Naive B cell (primary cell): ENCODE measurements at regions not wholly inside any gene's neighbourhood (a gene's known extent, or its start where the extent isn't known, plus 50 kb on each side); places are given as distances from the start of the nearest gene placed in this dataset.

Experiments
- ATAC-seq, 2 donors: fragments of 150-1000 bp; cut with Tn5 transposase; 2 replicates each; pipeline ENCODE4 v1.10.0; 2021; ENCODE audit warnings: low read depth in 2 of 2, mild to moderate bottlenecking in 2 of 2, moderate library complexity in 2 of 2
- DNase-seq: peaks from one replicate; pipeline ENCODE4 v3.0.0; 2022
- H3K27ac Mint-ChIP-seq, 6 donors: one replicate each; pipeline ENCODE4 v1.8.0; 2020 to 2022; ENCODE audit warnings: mild to moderate bottlenecking in 6 of 6, mixed read lengths in 6 of 6, moderate library complexity in 5 of 6, inconsistent platforms in 2 of 6
- H3K27me3 Mint-ChIP-seq, 3 donors: one replicate each; pipeline ENCODE4 v1.8.0; 2021 to 2022; ENCODE audit warnings: mixed read lengths in 3 of 3, mild to moderate bottlenecking in 1 of 3
- H3K36me3 Mint-ChIP-seq, 2 donors: one replicate each; pipeline ENCODE4 v1.8.0; 2020 to 2022; ENCODE audit warnings: mixed read lengths in 2 of 2, inconsistent platforms in 1 of 2, mild to moderate bottlenecking in 1 of 2
- H3K4me1 Mint-ChIP-seq, 3 donors: one replicate each; pipeline ENCODE4 v1.8.0; 2020 to 2022; ENCODE audit warnings: mixed read lengths in 3 of 3, inconsistent platforms in 1 of 3, mild to moderate bottlenecking in 1 of 3, moderate library complexity in 1 of 3
- H3K4me3 Mint-ChIP-seq, 8 donors: one replicate each; pipeline ENCODE4 v1.8.0; 2020 to 2022; ENCODE audit warnings: mild to moderate bottlenecking in 8 of 8, mixed read lengths in 8 of 8, moderate library complexity in 8 of 8, inconsistent platforms in 2 of 8
- H3K9me3 Mint-ChIP-seq, 7 donors: one replicate each; pipeline ENCODE4 v1.8.0; 2020 to 2022; ENCODE audit warnings: mixed read lengths in 7 of 7, mild to moderate bottlenecking in 5 of 7, inconsistent platforms in 2 of 7, moderate library complexity in 1 of 7

GRCh38 chr22:44580176-44581095, 82.4 kb upstream of the RTL6 start:
- Mint-ChIP-seq H3K27ac (peak overlapping the region in 1 of 6 donors; percentile 7), H3K4me3 (no peak overlapping the region), H3K4me1 (no peaks in the 10 kb centered on the region), H3K27me3 (peaks cover 14 to 63% (median 34%) of the 10 kb centered on the region in 3 donors), H3K36me3 (no peaks in the 10 kb centered on the region), H3K9me3 (no peaks in the 10 kb centered on the region)
- DNase-seq, result no peak
- ATAC-seq, result no peak

DNA sequence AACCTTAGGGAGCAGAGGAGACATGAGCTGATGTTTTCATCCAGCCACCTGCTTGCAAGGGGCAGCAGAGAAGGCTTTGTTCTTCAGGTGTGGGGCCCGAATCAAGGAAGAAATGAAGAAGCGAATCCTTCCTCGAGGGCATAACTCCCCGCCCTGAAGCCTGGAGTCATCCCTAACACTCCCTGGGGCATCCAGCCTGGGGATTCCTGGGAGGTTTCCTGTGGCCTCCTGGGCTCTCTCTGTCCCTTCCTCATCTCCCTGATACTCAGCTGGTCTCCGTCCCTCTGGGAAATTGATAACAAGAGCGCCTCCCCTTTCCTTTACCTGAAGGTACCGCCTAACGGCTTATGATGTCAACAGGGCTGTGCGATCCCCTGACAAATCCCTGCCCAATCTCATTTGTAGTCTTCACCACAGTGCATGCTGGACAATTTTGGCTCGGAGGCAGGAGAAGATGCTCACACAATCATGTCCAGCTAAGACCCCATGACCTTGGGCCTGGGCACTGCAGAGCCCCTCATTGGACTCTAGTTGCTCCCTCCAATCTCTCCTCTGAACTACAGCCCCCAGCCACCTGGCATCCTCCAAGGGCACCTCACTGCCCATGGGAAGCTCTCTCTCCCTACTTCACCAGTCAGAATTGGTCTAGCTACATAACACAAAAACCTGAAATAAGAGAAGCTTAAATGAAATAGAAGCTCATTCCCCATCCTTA, 80.6 kb upstream of the RTL6 start:
- peak overlapping the region in 1 of 6 donors; percentile 17 for H3K27ac Mint-ChIP-seq
- H3K4me3 Mint-ChIP-seq, result no peak overlapping the region
- no peaks in the 10 kb centered on the region for H3K36me3 Mint-ChIP-seq
- DNase-seq (no peak), ATAC-seq (no peak)
- no peaks in the 10 kb centered on the region for H3K4me1 Mint-ChIP-seq
- H3K9me3 Mint-ChIP-seq, result no peaks in the 10 kb centered on the region
- peaks cover 14 to 64% (median 34%) of the 10 kb centered on the region in 3 donors for H3K27me3 Mint-ChIP-seq

- Mint-ChIP-seq H3K27me3 (peaks cover 14 to 64% (median 37%) of the 10 kb centered on the region in 3 donors), H3K9me3 (no peaks in the 10 kb centered on the region), H3K4me1 (no peaks in the 10 kb centered on the region), H3K36me3 (no peaks in the 10 kb centered on the region), H3K27ac (no peak overlapping the region), H3K4me3 (peak overlapping the region in 1 of 8 donors; percentile 56)
- ATAC-seq (no peak), DNase-seq (no peak)
These were observed 80.1 kb upstream of the RTL6 start for GRCh38 chr22:44578110-44578457.

- Mint-ChIP-seq H3K36me3 (no peaks in the 10 kb centered on the region), H3K4me1 (no peaks in the 10 kb centered on the region), H3K4me3 (peak overlapping the region in 1 of 8 donors; percentile 56), H3K9me3 (no peaks in the 10 kb centered on the region), H3K27me3 (peaks cover 12 to 59% (median 37%) of the 10 kb centered on the region in 3 donors), H3K27ac (no peak overlapping the region)
- DNase-seq (no peak), ATAC-seq (no peak)
These were observed 79.5 kb upstream of the RTL6 start for GRCh38 chr22:44577391-44578109.

DNA sequence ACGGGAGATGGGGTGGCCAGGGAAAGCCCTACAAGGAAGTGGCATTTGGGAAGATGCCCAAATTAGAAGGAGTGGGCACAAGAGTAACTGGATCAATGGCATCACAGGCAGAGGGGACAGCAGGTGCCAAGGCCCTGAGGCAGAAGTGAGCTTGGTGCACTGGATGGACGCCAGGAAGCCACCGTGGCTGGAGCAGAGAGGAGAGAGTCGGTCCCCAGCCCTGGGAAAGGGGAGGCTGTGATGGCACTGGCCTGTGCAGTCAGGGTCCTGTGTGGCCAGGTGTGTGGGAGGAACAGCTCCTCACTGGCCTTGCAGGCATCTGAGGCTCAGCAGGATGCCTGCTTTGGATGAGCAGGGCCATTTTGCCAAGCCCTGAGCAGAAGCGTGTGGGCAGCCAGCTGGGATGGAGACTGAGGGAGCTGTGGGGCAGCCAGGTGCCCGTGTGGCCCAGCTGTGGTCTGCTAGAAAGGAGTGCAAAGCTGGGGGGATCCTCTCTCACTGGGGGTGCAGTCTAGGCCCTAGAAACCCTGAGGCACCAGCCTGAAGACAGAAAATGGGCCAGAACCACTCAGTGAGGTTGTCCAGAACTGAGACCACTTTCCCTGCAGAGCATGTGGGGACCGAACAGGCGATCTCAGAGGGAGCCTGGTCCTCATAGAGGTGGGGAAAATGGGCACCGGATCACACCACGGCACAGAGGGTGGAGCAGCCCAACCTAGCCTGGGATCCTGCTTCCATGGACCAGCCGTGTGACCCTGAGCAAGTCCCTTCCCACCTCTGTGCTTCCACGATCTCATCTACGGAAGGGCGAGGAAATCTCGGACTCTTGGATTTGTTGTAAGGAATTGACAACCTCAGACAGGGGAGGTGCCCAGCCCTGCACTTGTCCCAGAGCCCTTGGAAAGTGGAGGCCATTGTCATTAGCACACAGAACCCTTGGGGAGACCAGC, 78.6 kb upstream of the RTL6 start:
- Mint-ChIP-seq H3K36me3 (no peaks in the 10 kb centered on the region), H3K27me3 (peaks cover 10 to 59% (median 39%) of the 10 kb centered on the region in 3 donors), H3K4me3 (peak overlapping the region in 1 of 8 donors; percentile 42), H3K4me1 (no peaks in the 10 kb centered on the region), H3K27ac (peak overlapping the region in 1 of 6 donors; percentile 24), H3K9me3 (no peaks in the 10 kb centered on the region)
- ATAC-seq, result no peak
- no peak for DNase-seq

DNA sequence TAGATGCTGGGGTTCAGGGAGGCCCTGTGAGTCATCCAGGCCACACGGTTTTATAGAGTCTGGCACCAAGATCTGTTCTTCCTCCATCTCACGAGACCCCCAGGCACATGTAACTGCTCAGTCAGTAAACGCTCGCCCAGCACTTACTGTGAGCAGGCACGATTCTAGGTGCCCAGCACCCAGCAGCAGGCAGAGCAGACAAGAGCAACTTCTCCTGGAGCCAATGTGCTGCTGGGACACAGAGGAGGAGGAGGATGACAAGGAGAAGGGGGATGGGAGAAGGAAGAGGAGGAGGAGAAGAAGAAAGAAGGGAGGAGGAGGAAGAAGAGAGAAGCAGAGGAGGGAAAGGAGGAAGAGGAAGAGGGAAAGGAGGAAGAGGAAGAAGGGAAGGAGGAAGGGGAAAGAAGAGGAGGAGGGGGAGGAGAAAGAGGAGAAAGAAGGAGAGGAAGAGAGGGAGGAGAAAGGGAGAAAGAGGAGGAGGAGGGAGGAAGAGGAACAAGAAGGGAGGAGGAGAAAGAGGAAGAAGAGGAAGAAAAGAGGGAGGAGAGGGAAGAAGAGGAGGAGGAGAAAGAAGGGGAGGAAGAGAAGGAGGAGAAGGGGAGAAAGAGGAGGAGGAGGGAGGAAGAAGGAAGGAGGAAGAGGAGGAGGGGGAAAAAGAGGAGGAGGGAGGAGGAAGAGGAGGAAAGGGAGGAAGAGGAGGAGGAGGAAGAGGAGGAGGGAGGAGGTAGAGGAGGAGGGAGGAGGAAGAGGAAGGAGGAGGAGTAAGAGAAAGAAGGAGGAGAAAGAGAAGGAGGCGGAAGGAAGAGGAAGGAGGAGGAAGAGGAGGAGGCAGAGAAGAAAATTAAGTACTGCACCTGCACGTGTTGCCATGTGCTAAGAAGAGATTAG, 77.6 kb upstream of the RTL6 start:
- H3K4me1 Mint-ChIP-seq, result no peaks in the 10 kb centered on the region
- H3K36me3 Mint-ChIP-seq, result no peaks in the 10 kb centered on the region
- ATAC-seq (no peak), DNase-seq (no peak)
- H3K9me3 Mint-ChIP-seq, result peaks cover 0 to 1% (median 0%) of the 10 kb centered on the region in 7 donors
- peak overlapping the region in 1 of 8 donors; percentile 36 for H3K4me3 Mint-ChIP-seq
- H3K27ac Mint-ChIP-seq, result no peak overlapping the region
- peaks cover 10 to 61% (median 44%) of the 10 kb centered on the region in 3 donors for H3K27me3 Mint-ChIP-seq

GRCh38 chr22:44574640-44575380, 76.8 kb upstream of the RTL6 start:
- DNase-seq, result no peak
- ATAC-seq, result no peak
- Mint-ChIP-seq H3K4me1 (no peaks in the 10 kb centered on the region), H3K36me3 (no peaks in the 10 kb centered on the region), H3K9me3 (peaks cover 0 to 2% (median 0%) of the 10 kb centered on the region in 7 donors), H3K4me3 (peak overlapping the region in 1 of 8 donors; percentile 36), H3K27ac (no peak overlapping the region), H3K27me3 (peaks cover 6 to 63% (median 44%) of the 10 kb centered on the region in 3 donors)

DNA sequence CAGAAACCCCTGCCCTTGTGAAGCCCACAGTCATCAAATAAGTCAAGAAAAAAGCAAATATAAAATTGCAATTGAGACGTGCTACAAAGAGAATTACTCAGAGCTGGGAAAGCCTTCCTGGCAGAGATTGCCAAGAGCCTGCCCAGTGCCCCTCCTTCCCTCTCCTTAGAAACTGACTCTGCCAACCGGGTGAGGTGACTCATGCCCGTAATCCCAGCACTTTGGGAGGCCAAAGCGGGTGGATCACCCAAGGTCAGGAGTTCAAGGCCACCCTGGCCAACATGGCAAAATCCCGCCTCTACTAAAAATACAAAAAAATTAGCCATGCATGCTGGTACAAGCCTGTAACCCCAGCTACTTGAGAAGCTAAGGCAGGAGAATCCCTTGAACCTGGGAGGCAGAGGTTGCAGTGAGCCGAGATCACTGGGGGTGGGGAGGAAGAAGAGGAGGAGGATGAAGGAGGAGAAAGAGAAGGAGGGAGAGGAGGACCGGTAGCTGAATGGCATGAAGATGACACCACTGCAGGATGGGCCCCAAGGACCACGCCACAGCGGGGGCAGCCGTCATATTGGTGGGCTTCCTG, 76.1 kb upstream of the RTL6 start:
- ATAC-seq, result no peak
- H3K4me1 Mint-ChIP-seq, result no peaks in the 10 kb centered on the region
- no peak overlapping the region for H3K27ac Mint-ChIP-seq
- peaks cover 4 to 65% (median 44%) of the 10 kb centered on the region in 3 donors for H3K27me3 Mint-ChIP-seq
- no peak for DNase-seq
- H3K9me3 Mint-ChIP-seq, result peaks cover 0 to 2% (median 0%) of the 10 kb centered on the region in 7 donors
- H3K4me3 Mint-ChIP-seq, result no peak overlapping the region
- no peaks in the 10 kb centered on the region for H3K36me3 Mint-ChIP-seq

DNA sequence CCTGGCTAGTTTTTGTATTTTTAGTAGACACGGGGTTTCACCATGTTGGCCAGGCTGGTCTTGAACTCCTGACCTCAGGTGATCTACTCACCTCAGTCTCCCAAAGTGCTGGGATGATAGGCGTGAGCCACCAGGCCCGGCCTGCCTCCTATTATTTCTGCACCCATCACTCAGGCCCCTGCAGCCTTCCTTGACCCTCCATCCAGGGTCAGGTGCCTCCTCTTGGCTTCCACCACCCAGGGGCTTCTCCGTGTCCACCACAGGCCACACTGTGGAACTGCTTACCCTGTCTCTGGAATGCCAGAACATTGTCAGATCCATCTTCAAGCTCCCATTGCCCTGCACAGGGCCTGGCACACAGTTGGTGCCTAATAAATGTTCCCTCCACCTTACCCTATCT, 75.4 kb upstream of the RTL6 start:
- no peaks in the 10 kb centered on the region for H3K4me1 Mint-ChIP-seq
- peaks cover 4 to 62% (median 44%) of the 10 kb centered on the region in 3 donors for H3K27me3 Mint-ChIP-seq
- no peaks in the 10 kb centered on the region for H3K36me3 Mint-ChIP-seq
- ATAC-seq (no peak), DNase-seq (no peak)
- peaks cover 0 to 2% (median 0%) of the 10 kb centered on the region in 7 donors for H3K9me3 Mint-ChIP-seq
- H3K4me3 Mint-ChIP-seq, result no peak overlapping the region
- no peak overlapping the region for H3K27ac Mint-ChIP-seq

- Mint-ChIP-seq H3K4me3 (no peak overlapping the region), H3K36me3 (no peaks in the 10 kb centered on the region), H3K27ac (no peak overlapping the region), H3K27me3 (peaks cover 4 to 62% (median 48%) of the 10 kb centered on the region in 3 donors), H3K4me1 (no peaks in the 10 kb centered on the region), H3K9me3 (peaks cover 0 to 2% (median 1%) of the 10 kb centered on the region in 7 donors)
- ATAC-seq (no peak), DNase-seq (no peak)
These were observed 74.6 kb upstream of the RTL6 start for GRCh38 chr22:44572414-44573207.
